ENCODE measurements at regions not wholly inside any gene's neighbourhood (a gene's known extent, or its start where the extent isn't known, plus 50 kb on each side); places are given as distances from the start of the nearest gene placed in this dataset.
"Not testable (repeated sequence)": the region's sequence is repeated elsewhere in the genome, so short reads cannot be mapped to it uniquely, and the experiment has no call there.

GRCh38 chr7:32762206-32762924 lies 129.2 kb downstream of the KBTBD2 start:
- not testable (repeated sequence) for DNase-seq

- DNase-seq = no peak
Observed at GRCh38 chr7:32761451-32762205, 129.9 kb downstream of the KBTBD2 start.

GRCh38 chr7:32760755-32761154 lies 130.8 kb downstream of the KBTBD2 start:
- DNase-seq = not testable (repeated sequence)

- not testable (repeated sequence) for DNase-seq
Observed at GRCh38 chr7:32759859-32760258, 131.7 kb downstream of the KBTBD2 start.

GRCh38 chr7:32753872-32754271 lies 137.7 kb downstream of the KBTBD2 start:
- DNase-seq = not testable (repeated sequence)

- not testable (repeated sequence) for DNase-seq
Observed at GRCh38 chr7:32748337-32748736, 143.2 kb downstream of the KBTBD2 start.

- not testable (repeated sequence) for DNase-seq
Observed at GRCh38 chr7:32747443-32748148, 144.0 kb downstream of the KBTBD2 start.

GRCh38 chr7:32741853-32742476 lies 149.6 kb downstream of the KBTBD2 start:
- DNase-seq = not testable (repeated sequence)

- DNase-seq = not testable (repeated sequence)
Observed at GRCh38 chr7:32739749-32740148, 151.8 kb downstream of the KBTBD2 start.

- not testable (repeated sequence) for DNase-seq
Observed at GRCh38 chr7:32738390-32738789, 153.2 kb downstream of the KBTBD2 start.

GRCh38 chr7:32732767-32733166 lies 158.8 kb downstream of the KBTBD2 start:
- not testable (repeated sequence) for DNase-seq

GRCh38 chr7:32729335-32729675 lies 162.3 kb downstream of the KBTBD2 start:
- DNase-seq = not testable (repeated sequence)

GRCh38 chr7:32728412-32729334 lies 162.9 kb downstream of the KBTBD2 start:
- DNase-seq = peak; percentile 51

GRCh38 chr7:32727483-32728411 lies 163.8 kb downstream of the KBTBD2 start:
- peak; percentile 52 for DNase-seq

GRCh38 chr7:32722837-32723236 lies 168.7 kb downstream of the KBTBD2 start:
- DNase-seq = not testable (repeated sequence)

- DNase-seq = no peak
Observed at GRCh38 chr7:32694182-32694581, 197.4 kb downstream of the KBTBD2 start.

GRCh38 chr7:32691965-32692815 lies 196.9 kb downstream of the AVL9 start:
- DNase-seq = peak; percentile 14

GRCh38 chr7:32688092-32688491 lies 192.8 kb downstream of the AVL9 start:
- DNase-seq = not testable (repeated sequence)

- no peak for DNase-seq
Observed at GRCh38 chr7:32681174-32681518, 185.9 kb downstream of the AVL9 start.
